B cell (primary cell): ENCODE measurements at regions not wholly inside any gene's neighbourhood (a gene's known extent, or its start where the extent isn't known, plus 50 kb on each side); places are given as distances from the start of the nearest gene placed in this dataset.

Experiments
- ATAC-seq: fragments of 200-7000 bp; cut with Tn5 transposase; one replicate; pipeline ENCODE4 v1.10.0; 2021; ENCODE audit warnings: low read depth, mild to moderate bottlenecking, moderate number of reproducible peaks, moderate library complexity
- CTCF ChIA-PET: fragments of 350-600 bp; sonication (Branson Sonifier 250); formaldehyde crosslinking; loops from one replicate; lab custom pipeline; 2021; ENCODE audit warnings: antibody characterized with exemption, inconsistent platforms; lab: Charles Lee
- POLR2A ChIA-PET: fragments of 350-600 bp; sonication (Branson Sonifier 250); formaldehyde crosslinking; loops from one replicate; lab custom pipeline; 2021; ENCODE audit warnings: antibody characterized with exemption; lab: Charles Lee
- DNase-seq: peaks from one replicate; pipeline ENCODE4 v3.0.0; 2013
- H2AFZ ChIP-seq: 2 replicates; pipeline ENCODE4 v1.6.1; 2012; ENCODE audit warnings: mild to moderate bottlenecking, low read depth, low read length; ENCODE audit not compliant: insufficient read depth, poor library complexity, severe bottlenecking
- H3K27ac ChIP-seq, 2 donors: 1 replicate in 1 of 2; 2 replicates in 1 of 2; pipeline ENCODE4 v1.5.1; 2012 to 2013; ENCODE audit warnings: low read length in 2 of 2, mild to moderate bottlenecking in 2 of 2, moderate library complexity in 1 of 2
- H3K27me3 ChIP-seq, 4 experiments: fragments of 200-600 bp in 1 of 4; sonication (generic) in 1 of 4; replicated peaks in 1 of 4; 1 replicate in 2 of 4; 2 replicates in 2 of 4; pipeline versions ENCODE4 v1.6.1 to v1.7.0; 2013 to 2016; ENCODE audit warnings: low read length in 3 of 4, mild to moderate bottlenecking in 2 of 4, mixed read lengths in 1 of 4, moderate library complexity in 1 of 4; ENCODE audit not compliant: insufficient read depth in 4 of 4, control insufficient read depth in 3 of 4; ENCODE audit errors: control extremely low read depth in 1 of 4
- H3K36me3 ChIP-seq, 2 experiments: replicated peaks in 1 of 2; 1 replicate in 1 of 2; 2 replicates in 1 of 2; pipeline versions ENCODE4 v1.6.1 to v1.7.1; 2013; ENCODE audit warnings: low read length in 1 of 2; ENCODE audit not compliant: insufficient read depth in 2 of 2, control insufficient read depth in 1 of 2; ENCODE audit errors: control extremely low read depth in 1 of 2, extremely low read depth in 1 of 2
- H3K4me1 ChIP-seq, 2 donors: fragments of 200-600 bp in 1 of 2; sonication (generic) in 1 of 2; 1 replicate in 1 of 2; 2 replicates in 1 of 2; pipeline versions ENCODE4 v1.5.1 to v1.6.1; 2013 to 2017; ENCODE audit warnings: low read length in 2 of 2; ENCODE audit not compliant: control insufficient read depth in 2 of 2, insufficient read depth in 2 of 2
- H3K4me2 ChIP-seq: replicated peaks from 2 replicates; pipeline ENCODE3; 2012; ENCODE audit warnings: mild to moderate bottlenecking, low read depth, low read length; ENCODE audit not compliant: poor library complexity, severe bottlenecking
- H3K4me3 ChIP-seq, 5 experiments: fragments of 200-600 bp in 1 of 5; sonication (generic) in 1 of 5; 1 replicate in 3 of 5; 2 replicates in 2 of 5; pipeline versions ENCODE4 v1.5.1 to v1.7.0; 2011 to 2016; ENCODE audit warnings: low read length in 4 of 5, mild to moderate bottlenecking in 4 of 5, low read depth in 2 of 5, control low read depth in 1 of 5, moderate library complexity in 1 of 5; ENCODE audit not compliant: insufficient read depth in 1 of 5; ENCODE audit errors: control extremely low read depth in 1 of 5, extremely low read depth in 1 of 5
- H3K79me2 ChIP-seq: fragments of 200-600 bp; sonication (generic); one replicate; pipeline ENCODE4 v1.6.0; 2016; ENCODE audit warnings: low read length; ENCODE audit not compliant: control insufficient read depth, insufficient read depth
- H3K9ac ChIP-seq: fragments of 200-600 bp; sonication (generic); 2 replicates; pipeline ENCODE4 v1.6.1; 2017; ENCODE audit warnings: mild to moderate bottlenecking, low read length, moderate library complexity
- H3K9me3 ChIP-seq, 3 donors: one replicate each; pipeline versions ENCODE4 v1.6.1 to v1.7.1; 2013; ENCODE audit warnings: low read length in 2 of 3; ENCODE audit not compliant: control insufficient read depth in 2 of 3, insufficient read depth in 1 of 3; ENCODE audit errors: control extremely low read depth in 1 of 3
- H4K20me1 ChIP-seq: 2 replicates; pipeline ENCODE4 v1.6.0; 2012; ENCODE audit warnings: mild to moderate bottlenecking, low read length; ENCODE audit not compliant: insufficient read depth, control insufficient read depth, poor library complexity, severe bottlenecking
- H3K27ac Mint-ChIP-seq: one replicate; pipeline ENCODE4 v1.8.0; 2021; ENCODE audit warnings: mixed read lengths
- H3K27me3 Mint-ChIP-seq: one replicate; pipeline ENCODE4 v1.8.0; 2021; ENCODE audit warnings: mixed read lengths
- H3K4me1 Mint-ChIP-seq: one replicate; pipeline ENCODE4 v1.8.0; 2021; ENCODE audit warnings: mixed read lengths
- H3K4me3 Mint-ChIP-seq: one replicate; pipeline ENCODE4 v1.8.0; 2021; ENCODE audit warnings: mixed read lengths
- H3K9me3 Mint-ChIP-seq: one replicate; pipeline ENCODE4 v1.8.0; 2022; ENCODE audit warnings: mixed read lengths; ENCODE audit not compliant: insufficient read depth
- EZH2 ChIP-seq: IDR thresholded peaks from 2 replicates; pipeline ENCODE4 v1.6.1; 2012; ENCODE audit warnings: borderline replicate concordance, low read depth, mild to moderate bottlenecking, moderate library complexity, low read length; ENCODE audit not compliant: insufficient read depth, poor library complexity, severe bottlenecking
- WGBS: methylation state at CpG from one replicate; pipeline ENCODE4 v1.1.5; 2013; ENCODE audit warnings: missing lambda C conversion rate; ENCODE audit not compliant: insufficient coverage; 5-methylcytosine and 5-hydroxymethylcytosine counted together
- intact Hi-C: fragments of 100-400 bp; cut with micrococcal nuclease; formaldehyde crosslinking; loops from one replicate; pipeline ENCODE4 v1.10.0; 2022
- TF ChIP-seq, protein P1 (sequence below): fragments of 200-600 bp; IDR thresholded peaks from one replicate; pipeline ENCODE4 v1.8.0; 2022; ENCODE audit warnings: antibody characterized with exemption, mild to moderate bottlenecking

DNA sequence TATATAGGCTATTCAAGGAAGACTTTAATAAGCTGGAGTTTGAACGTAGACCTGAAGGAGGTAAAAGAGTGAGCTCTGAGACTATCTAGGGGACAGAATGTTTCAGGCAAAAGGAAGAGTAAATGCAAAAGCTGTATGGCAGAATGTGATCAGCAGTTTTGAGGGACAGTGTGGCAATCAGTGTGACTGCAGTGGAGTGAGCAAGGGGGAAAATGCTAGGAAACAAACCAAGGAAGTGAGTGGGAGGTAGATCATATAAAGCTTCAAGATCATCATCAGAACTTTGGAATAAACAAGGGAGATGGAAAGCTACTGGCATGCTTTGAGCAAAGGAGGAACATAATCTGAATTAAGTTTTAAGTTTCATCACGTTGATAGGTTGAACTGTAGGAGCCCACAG is 67.5 kb upstream of the BTG1 start:
- Histone ChIP-seq H3K79me2 (no peaks in the 10 kb centered on the region), H3K27ac (no peak overlapping the region), H2AFZ (no peak overlapping the region), H3K27me3 (no peaks in the 10 kb centered on the region), H3K9me3 (peaks cover 0 to 5% (median 0%) of the 10 kb centered on the region in 3 donors), H3K4me2 (no peak overlapping the region), H4K20me1 (no peaks in the 10 kb centered on the region), H3K36me3 (no peaks in the 10 kb centered on the region), H3K4me1 (peaks cover 21 to 29% of the 10 kb centered on the region in 2 donors), H3K9ac (no peak overlapping the region), H3K4me3 (no peak overlapping the region)
- peak overlapping the region; percentile 24 for H3K27ac Mint-ChIP-seq
- ATAC-seq (no peak), DNase-seq (no peak)
- H3K9me3 Mint-ChIP-seq: no peaks in the 10 kb centered on the region
- H3K4me1 Mint-ChIP-seq: peaks cover 33% of the 10 kb centered on the region
- TF ChIP-seq EZH2: no peak
- TF ChIP-seq, protein P1, sequence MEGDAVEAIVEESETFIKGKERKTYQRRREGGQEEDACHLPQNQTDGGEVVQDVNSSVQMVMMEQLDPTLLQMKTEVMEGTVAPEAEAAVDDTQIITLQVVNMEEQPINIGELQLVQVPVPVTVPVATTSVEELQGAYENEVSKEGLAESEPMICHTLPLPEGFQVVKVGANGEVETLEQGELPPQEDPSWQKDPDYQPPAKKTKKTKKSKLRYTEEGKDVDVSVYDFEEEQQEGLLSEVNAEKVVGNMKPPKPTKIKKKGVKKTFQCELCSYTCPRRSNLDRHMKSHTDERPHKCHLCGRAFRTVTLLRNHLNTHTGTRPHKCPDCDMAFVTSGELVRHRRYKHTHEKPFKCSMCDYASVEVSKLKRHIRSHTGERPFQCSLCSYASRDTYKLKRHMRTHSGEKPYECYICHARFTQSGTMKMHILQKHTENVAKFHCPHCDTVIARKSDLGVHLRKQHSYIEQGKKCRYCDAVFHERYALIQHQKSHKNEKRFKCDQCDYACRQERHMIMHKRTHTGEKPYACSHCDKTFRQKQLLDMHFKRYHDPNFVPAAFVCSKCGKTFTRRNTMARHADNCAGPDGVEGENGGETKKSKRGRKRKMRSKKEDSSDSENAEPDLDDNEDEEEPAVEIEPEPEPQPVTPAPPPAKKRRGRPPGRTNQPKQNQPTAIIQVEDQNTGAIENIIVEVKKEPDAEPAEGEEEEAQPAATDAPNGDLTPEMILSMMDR: no peak
- ChIA-PET CTCF (interaction anchor here (0.8 to 1.2 kb wide), 3 partner anchors 14 to 69 kb away, joined by 3 to 4 read pairs (median 4); partner anchors contain the start of gene BTG1), POLR2A (no interaction called here)
- intact Hi-C loops: loop anchor here (5.0 kb wide), 1 partner anchor 34 kb away; no protein-coding TSS in a partner anchor
- 100% methylated on average over 1 of the region's 2 CpGs for WGBS
- H3K27me3 Mint-ChIP-seq: no peaks in the 10 kb centered on the region
- H3K4me3 Mint-ChIP-seq: no peak overlapping the region

DNA sequence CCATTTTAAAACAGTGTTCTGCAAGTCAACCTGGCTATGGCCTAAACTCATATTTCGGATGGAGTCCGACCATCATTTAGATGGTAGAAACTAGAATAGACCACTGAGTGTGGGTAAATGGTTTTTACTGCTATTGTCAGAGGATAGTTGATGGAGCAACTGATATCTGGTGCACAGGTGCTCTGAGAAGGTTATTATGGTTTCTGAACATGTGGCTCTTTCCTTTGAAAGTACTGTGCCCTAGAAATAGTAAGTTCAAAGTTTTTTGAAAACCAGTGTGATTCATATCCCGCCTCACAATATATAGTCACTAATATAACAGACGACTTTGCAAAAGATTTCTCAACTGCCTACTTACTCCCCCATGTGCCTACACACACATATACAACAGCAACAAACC is 64.4 kb upstream of the BTG1 start:
- no peaks in the 10 kb centered on the region for H3K79me2 ChIP-seq
- Mint-ChIP-seq H3K9me3 (no peaks in the 10 kb centered on the region), H3K4me1 (peaks cover 34% of the 10 kb centered on the region), H3K4me3 (peak overlapping the region; percentile 64), H3K27me3 (no peaks in the 10 kb centered on the region), H3K27ac (peak overlapping the region; percentile 54)
- no peaks in the 10 kb centered on the region for H3K36me3 ChIP-seq
- ChIA-PET CTCF (interaction anchor here (1.9 kb wide), 1 partner anchor 359 kb away, joined by 10 read pairs; no protein-coding TSS in a partner anchor), POLR2A (no interaction called here)
- H3K4me1 ChIP-seq: peaks cover 20 to 26% of the 10 kb centered on the region in 2 donors
- peak overlapping the region; percentile 3 for H2AFZ ChIP-seq
- no peak overlapping the region for H3K4me2 ChIP-seq
- ATAC-seq (no peak), DNase-seq (no peak)
- H4K20me1 ChIP-seq: no peaks in the 10 kb centered on the region
- H3K9me3 ChIP-seq: peaks cover 0 to 5% (median 0%) of the 10 kb centered on the region in 3 donors
- TF ChIP-seq EZH2: no peak
- TF ChIP-seq, protein P1: no peak
- H3K27ac ChIP-seq: no peak overlapping the region
- intact Hi-C loops: loop anchor here (5.0 kb wide), 1 partner anchor 37 kb away; no protein-coding TSS in a partner anchor
- H3K27me3 ChIP-seq: no peaks in the 10 kb centered on the region
- WGBS: 94% methylated on average over 2 of the region's 4 CpGs
- H3K9ac ChIP-seq: no peak overlapping the region
- H3K4me3 ChIP-seq: no peak overlapping the region
